ENCODE measurements at regions not wholly inside any gene's neighbourhood (a gene's known extent, or its start where the extent isn't known, plus 50 kb on each side); places are given as distances from the start of the nearest gene placed in this dataset.
A peak's percentile ranks its signal among the peaks of the same experiment; 100 is the strongest.
"Not testable (repeated sequence)": the region's sequence is repeated elsewhere in the genome, so short reads cannot be mapped to it uniquely, and the experiment has no call there.

DNA sequence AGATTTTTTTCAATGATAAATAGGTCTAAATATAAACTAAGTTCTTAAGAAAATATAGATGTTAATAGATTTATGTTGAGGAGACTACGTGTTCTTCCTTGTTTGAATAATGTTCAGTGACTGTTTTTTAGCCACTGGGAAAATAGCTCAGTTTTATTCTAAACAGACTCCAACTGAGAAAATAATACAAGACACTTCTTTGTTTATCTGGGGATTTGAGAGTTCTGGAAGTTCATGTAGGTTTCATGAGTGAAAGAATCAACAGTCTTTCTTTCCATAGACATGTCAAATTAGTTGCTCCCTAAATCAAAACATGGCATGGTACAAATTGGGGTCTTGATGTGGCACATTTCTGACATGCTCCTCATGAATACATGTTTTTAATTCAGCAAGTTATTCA is 177.7 kb downstream of the MREG start:
- DNase-seq (no peak), ATAC-seq (replicated peaks in 1 of 2) (no peak)
- Mint-ChIP-seq H3K27ac (no peak overlapping the region), H3K4me1 (ENCODE audit: low read depth) (peaks cover 13% of the 10 kb centered on the region), H3K9me3 (no peaks in the 10 kb centered on the region), H3K27me3 (ENCODE audit: low read depth) (peaks cover 7% of the 10 kb centered on the region), H3K4me3 (no peak overlapping the region), H3K36me3 (ENCODE audit: insufficient read depth in 2 of 2) (no peaks in the 10 kb centered on the region)

DNA sequence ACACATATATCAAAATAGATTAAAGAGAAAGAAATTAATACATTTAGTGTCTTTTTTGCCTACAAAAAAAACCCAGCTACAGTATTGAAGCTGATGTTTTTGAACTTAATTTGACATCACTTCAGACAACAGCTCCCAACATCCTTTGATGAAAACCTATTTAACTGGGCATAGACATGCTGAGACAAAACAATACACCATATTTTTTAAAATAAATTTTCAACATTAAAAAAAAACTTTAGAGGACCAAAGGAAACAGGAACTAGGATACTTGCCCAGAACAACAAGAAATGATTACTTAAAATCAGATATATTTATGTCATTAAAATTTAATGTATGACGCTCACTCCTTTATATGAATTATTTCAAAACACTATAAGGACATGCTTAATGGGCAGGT is 178.1 kb downstream of the MREG start:
- H3K27ac Mint-ChIP-seq: no peak overlapping the region
- no peaks in the 10 kb centered on the region for H3K36me3 Mint-ChIP-seq (ENCODE audit: insufficient read depth in 2 of 2)
- peaks cover 7% of the 10 kb centered on the region for H3K27me3 Mint-ChIP-seq (ENCODE audit: low read depth)
- no peaks in the 10 kb centered on the region for H3K9me3 Mint-ChIP-seq
- DNase-seq (no peak), ATAC-seq (replicated peaks in 1 of 2) (no peak)
- no peak overlapping the region for H3K4me3 Mint-ChIP-seq
- H3K4me1 Mint-ChIP-seq (ENCODE audit: low read depth): peaks cover 14% of the 10 kb centered on the region

DNA sequence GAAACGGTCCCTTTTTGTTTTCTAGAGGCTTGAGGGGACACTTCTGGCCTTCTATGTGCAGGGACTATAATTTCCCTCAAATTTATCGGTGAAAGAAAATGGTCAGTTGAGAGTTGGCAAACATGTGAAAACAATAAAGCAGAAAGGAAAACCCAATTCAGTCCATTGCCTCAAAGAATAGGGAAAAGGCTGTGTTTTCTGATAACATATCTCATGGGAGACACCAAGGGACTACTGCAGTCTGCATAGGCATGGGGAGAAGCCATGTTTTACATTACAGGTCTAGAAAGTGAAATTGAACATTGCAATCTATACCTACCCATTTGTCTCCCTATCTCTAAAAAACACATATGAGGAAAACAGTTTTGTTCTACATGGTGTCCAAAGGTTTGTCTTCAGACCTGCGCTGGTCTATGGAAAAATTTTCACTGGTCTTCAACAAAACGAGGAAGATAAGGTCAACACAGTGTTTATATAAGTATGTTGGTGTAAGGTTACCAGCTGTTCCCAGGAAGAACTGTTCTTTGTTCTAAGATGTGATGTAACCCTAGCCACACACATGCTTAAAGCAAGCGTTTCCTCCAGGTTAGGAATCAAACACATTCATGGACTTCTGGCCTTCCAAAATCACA is 179.7 kb downstream of the MREG start:
- peaks cover 7% of the 10 kb centered on the region for H3K27me3 Mint-ChIP-seq (ENCODE audit: low read depth)
- H3K9me3 Mint-ChIP-seq: no peaks in the 10 kb centered on the region
- peaks cover 22% of the 10 kb centered on the region for H3K4me1 Mint-ChIP-seq (ENCODE audit: low read depth)
- DNase-seq (no peak), ATAC-seq (replicated peaks in 1 of 2) (no peak)
- no peak overlapping the region for H3K4me3 Mint-ChIP-seq
- H3K27ac Mint-ChIP-seq: no peak overlapping the region
- H3K36me3 Mint-ChIP-seq (ENCODE audit: insufficient read depth in 2 of 2): no peaks in the 10 kb centered on the region

DNA sequence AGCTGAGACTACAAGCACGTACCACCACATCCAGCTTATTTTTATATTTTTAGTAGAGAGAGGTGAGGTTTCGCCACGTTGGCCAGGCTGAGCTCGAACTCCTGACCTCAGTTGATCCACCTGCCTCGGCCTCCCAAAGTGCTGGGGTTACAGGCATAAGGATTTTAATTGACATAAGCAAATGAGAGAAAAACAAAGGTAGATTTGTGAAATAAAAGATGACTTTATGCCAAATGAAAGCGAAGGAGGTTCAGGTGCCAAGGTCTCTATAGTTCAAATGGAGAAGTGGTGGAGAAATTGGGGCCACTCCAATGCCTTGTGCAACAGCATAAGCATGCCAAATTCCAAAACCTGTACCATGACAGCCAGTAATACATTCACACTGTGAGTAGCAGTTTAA is 180.6 kb downstream of the MREG start:
- H3K27me3 Mint-ChIP-seq (ENCODE audit: low read depth): peaks cover under 1% of the 10 kb centered on the region
- no peak overlapping the region for H3K27ac Mint-ChIP-seq
- H3K36me3 Mint-ChIP-seq (ENCODE audit: insufficient read depth in 2 of 2): no peaks in the 10 kb centered on the region
- no peak for DNase-seq
- no peak for ATAC-seq (replicated peaks in 1 of 2)
- H3K4me3 Mint-ChIP-seq: no peak overlapping the region
- peaks cover 26% of the 10 kb centered on the region for H3K4me1 Mint-ChIP-seq (ENCODE audit: low read depth)
- H3K9me3 Mint-ChIP-seq: no peaks in the 10 kb centered on the region

DNA sequence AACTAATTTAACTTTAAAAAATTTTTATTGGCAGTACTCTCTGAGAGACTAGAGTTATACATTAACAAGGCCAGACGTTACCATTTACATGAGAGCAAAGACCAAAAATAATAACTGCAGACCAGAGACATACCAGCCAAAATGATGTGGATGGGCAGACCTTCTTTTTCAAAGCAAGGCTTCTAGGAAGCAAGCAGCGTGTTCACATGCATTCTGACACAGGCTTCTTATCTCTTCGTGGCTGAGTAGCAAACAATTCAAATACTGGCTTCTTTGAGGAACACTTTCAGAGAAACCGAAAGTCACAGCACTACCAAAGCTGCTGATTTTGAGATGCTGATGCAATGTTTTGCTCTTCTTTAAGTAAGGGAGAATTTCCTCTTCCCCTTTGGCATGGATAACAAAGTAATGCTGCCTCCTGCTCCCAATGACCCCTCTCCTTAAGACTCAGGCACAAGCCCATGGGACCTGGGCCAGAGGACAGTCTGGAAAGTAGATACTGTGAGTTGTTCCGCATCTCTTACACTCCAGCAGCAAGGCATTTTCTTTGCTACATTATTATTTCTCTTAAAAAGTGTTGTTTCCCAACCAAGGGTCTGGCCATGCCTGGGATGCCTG is 181.9 kb downstream of the MREG start:
- Mint-ChIP-seq H3K27ac (peak overlapping the region; percentile 47), H3K4me1 (ENCODE audit: low read depth) (peaks cover 26% of the 10 kb centered on the region), H3K27me3 (ENCODE audit: low read depth) (no peaks in the 10 kb centered on the region), H3K9me3 (no peaks in the 10 kb centered on the region), H3K36me3 (ENCODE audit: insufficient read depth in 2 of 2) (no peaks in the 10 kb centered on the region), H3K4me3 (peak overlapping the region; percentile 9 to 71)
- DNase-seq: no peak
- peak; percentile 55 to 72 for ATAC-seq (replicated peaks in 1 of 2)

DNA sequence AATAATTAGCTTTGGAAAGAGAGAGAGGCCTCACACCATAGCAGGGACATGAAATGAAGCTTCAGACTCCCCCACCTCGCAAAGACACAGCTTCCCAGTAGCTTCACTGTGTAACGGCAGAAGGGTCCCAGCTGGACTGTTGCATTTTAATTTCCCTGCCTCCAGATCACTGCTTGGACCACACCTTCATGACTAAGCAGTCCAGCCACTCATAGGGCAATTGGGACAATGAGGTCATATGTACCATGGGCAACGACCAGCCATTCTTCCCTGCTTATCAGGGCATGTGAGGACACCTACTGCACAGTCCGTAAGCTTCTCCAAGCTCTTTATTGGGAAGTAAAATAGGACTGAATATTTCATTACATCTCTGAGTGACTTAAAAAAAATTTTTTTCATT is 183.0 kb downstream of the MREG start:
- ATAC-seq (replicated peaks in 1 of 2): no peak

DNA sequence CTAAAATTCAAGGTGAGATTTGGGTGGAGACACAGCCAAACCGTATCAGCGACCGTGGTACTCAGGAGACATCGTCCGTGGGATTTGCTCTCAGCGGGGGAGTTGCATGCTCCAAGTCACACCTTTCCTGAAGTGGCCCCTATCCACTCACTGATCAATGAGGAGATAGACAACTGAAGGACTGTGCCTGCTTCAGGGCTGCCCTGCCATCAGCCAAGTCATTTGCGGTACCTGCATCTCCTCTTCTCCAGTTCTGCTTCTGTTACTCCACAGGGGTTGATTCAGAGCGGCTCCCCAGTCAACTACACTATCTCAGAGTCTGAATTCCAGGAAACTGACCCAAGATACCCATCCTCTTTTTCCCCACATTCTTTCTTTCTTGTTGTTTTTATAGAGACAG is 184.1 kb downstream of the MREG start:
- Mint-ChIP-seq H3K4me3 (no peak overlapping the region), H3K27ac (no peak overlapping the region), H3K27me3 (ENCODE audit: low read depth) (no peaks in the 10 kb centered on the region), H3K36me3 (ENCODE audit: insufficient read depth in 2 of 2) (no peaks in the 10 kb centered on the region), H3K4me1 (ENCODE audit: low read depth) (peaks cover 26% of the 10 kb centered on the region), H3K9me3 (peaks cover 0 to under 1% of the 10 kb centered on the region in 2 donors)
- DNase-seq (no peak), ATAC-seq (replicated peaks in 1 of 2) (no peak)

More for the DNA sequence above, 183.0 kb downstream of the MREG start:
- no peaks in the 10 kb centered on the region for H3K9me3 Mint-ChIP-seq
- no peak for DNase-seq
- H3K36me3 Mint-ChIP-seq (ENCODE audit: insufficient read depth in 2 of 2): no peaks in the 10 kb centered on the region
- H3K4me3 Mint-ChIP-seq: no peak overlapping the region
- H3K27ac Mint-ChIP-seq: no peak overlapping the region
- peaks cover 26% of the 10 kb centered on the region for H3K4me1 Mint-ChIP-seq (ENCODE audit: low read depth)
- H3K27me3 Mint-ChIP-seq (ENCODE audit: low read depth): no peaks in the 10 kb centered on the region

DNA sequence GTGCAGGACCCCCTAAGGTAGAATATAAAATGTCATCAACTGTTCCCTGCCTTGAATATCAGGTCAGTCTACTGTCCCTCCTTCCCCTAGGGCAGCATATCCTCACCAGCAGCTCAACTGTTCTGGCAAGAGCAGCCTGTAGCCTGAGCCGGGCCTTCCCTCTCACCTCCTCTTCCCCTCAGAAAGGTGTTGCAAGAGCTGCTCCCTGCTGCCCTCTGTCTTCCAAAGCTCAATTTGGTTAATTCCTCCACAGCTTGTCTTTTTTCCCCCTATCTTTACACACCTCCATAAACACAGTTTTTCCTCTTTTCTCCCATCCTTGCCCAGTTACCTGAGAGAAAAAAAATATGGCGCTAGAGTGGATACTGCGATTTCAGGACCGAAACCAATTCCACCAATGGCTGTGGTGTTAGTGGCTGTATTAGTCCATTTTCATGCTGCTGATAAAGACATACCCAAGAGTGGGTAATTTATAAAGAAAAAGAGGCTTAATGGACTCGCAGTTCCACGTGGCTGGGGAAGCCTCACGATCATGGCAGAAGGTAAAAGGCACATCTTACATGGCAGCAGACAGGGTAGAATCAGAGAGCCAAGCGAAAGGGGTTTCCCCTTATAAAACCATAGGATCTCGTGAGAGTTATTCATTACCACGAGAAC is 184.7 kb downstream of the MREG start:
- DNase-seq (peak; percentile 38 to 40), ATAC-seq (replicated peaks in 1 of 2) (peak; percentile 62 to 77)
- Mint-ChIP-seq H3K9me3 (peaks cover 0 to 3% of the 10 kb centered on the region in 2 donors), H3K27ac (no peak overlapping the region), H3K36me3 (ENCODE audit: insufficient read depth in 2 of 2) (no peaks in the 10 kb centered on the region), H3K4me3 (no peak overlapping the region), H3K4me1 (ENCODE audit: low read depth) (peaks cover 26% of the 10 kb centered on the region), H3K27me3 (ENCODE audit: low read depth) (no peaks in the 10 kb centered on the region)

DNA sequence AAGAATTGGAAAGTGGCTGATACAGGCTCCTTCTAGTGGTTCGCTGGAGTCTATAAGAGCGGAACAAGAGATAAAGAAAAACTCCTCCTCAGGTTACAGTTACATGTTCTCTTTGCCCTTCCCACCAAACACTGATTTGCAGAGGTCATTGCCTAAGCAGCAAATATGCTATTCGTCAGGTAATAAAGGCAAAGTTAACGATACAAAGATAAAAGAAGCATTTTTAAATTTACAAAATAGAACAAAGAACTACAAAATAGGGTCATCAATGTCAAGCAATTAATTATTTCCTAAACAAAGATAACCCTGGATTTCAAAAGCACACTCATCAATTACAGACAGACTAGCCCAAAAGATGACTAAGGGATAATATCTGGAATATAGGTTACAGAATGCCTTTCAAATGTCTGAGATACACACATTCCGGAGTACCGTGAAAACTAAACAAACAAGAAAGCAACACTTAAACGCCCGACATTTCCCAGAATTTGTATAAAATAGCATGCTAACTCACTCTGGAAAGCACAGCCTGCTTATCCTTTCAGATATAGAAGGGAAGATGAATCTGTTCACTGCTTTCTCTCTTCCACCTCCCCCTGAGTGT is 186.4 kb downstream of the MREG start:
- peaks cover 2% of the 10 kb centered on the region for H3K27me3 Mint-ChIP-seq (ENCODE audit: low read depth)
- H3K4me1 Mint-ChIP-seq (ENCODE audit: low read depth): peaks cover 26% of the 10 kb centered on the region
- peaks cover 4% of the 10 kb centered on the region in 2 donors for H3K9me3 Mint-ChIP-seq
- H3K36me3 Mint-ChIP-seq (ENCODE audit: insufficient read depth in 2 of 2): no peaks in the 10 kb centered on the region
- DNase-seq (no peak), ATAC-seq (replicated peaks in 1 of 2) (no peak)
- H3K27ac Mint-ChIP-seq: no peak overlapping the region
- no peak overlapping the region for H3K4me3 Mint-ChIP-seq

DNA sequence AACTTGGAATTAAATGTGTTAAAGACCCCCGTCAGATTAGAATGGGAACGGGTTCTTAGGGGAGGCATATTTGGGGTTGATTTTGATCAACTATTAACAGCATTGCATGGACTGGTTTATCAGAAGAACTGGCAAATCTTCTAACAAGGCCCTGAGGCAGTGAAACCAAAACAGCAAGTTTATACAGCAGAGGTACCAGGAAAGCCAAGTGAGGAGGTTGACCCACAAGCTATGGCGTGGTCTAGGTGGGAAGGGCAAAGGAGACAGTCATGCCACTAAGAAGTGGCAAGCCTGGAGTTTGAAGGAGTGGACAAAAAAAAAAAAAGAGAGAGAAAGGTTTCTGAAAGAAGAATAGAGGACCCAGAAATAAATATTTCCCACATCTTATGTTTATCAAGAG is 187.0 kb downstream of the MREG start:
- H3K4me1 Mint-ChIP-seq (ENCODE audit: low read depth): peaks cover 21% of the 10 kb centered on the region
- H3K9me3 Mint-ChIP-seq: peaks cover 5 to 6% of the 10 kb centered on the region in 2 donors
- DNase-seq (no peak), ATAC-seq (replicated peaks in 1 of 2) (no peak)
- no peak overlapping the region for H3K4me3 Mint-ChIP-seq
- no peak overlapping the region for H3K27ac Mint-ChIP-seq
- H3K36me3 Mint-ChIP-seq (ENCODE audit: insufficient read depth in 2 of 2): no peaks in the 10 kb centered on the region
- H3K27me3 Mint-ChIP-seq (ENCODE audit: low read depth): peaks cover 8% of the 10 kb centered on the region

DNA sequence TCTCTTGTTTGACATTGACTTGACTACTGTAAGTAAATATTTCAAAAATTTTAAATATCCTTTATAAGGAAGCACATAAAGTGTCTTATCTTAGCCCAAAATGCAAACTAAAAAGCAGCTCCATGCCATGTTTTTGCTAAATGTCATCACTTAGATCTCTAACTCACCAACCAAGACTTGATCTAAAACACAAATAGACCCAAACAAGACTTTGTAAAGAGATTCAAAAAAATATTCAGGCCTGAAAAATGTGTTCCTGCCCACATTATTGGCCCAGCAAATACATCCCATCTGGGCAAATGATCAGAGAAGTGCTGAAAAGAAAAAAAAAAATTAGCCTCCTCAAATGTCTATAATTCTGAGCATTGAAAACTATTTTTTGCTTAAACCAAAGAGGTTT is 187.6 kb downstream of the MREG start:
- H3K9me3 Mint-ChIP-seq: peaks cover 7 to 9% of the 10 kb centered on the region in 2 donors
- peaks cover 14% of the 10 kb centered on the region for H3K27me3 Mint-ChIP-seq (ENCODE audit: low read depth)
- peaks cover 14% of the 10 kb centered on the region for H3K4me1 Mint-ChIP-seq (ENCODE audit: low read depth)

DNA sequence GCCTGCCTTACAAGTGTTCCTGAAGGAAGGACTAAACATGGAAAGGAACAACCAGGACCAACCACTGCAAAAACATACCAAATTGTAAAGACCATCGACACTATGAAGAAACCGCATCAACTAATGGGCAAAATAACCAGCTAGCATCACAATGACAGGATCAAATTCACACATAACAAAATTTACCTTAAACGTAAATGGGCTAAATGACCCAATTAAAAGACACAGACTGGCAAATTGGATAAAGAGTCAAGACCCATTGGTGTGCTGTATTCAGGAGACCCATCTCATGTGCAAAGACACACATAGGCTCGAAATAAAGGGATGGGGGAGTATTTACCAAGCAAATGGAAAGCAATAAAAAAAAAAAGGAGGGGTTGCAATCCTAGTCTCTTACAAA is 192.1 kb downstream of the MREG start:
- not testable (repeated sequence) for H3K36me3 Mint-ChIP-seq (ENCODE audit: insufficient read depth in 2 of 2); DNase-seq; H3K4me3 Mint-ChIP-seq; ATAC-seq (replicated peaks in 1 of 2); H3K4me1 Mint-ChIP-seq (ENCODE audit: low read depth); H3K27ac Mint-ChIP-seq
- Mint-ChIP-seq H3K27me3 (ENCODE audit: low read depth) (peaks cover 29% of the 10 kb centered on the region), H3K9me3 (peaks cover 12% of the 10 kb centered on the region in 2 donors)

More for the DNA sequence above, 187.6 kb downstream of the MREG start:
- Mint-ChIP-seq H3K4me3 (no peak overlapping the region), H3K27ac (no peak overlapping the region), H3K36me3 (ENCODE audit: insufficient read depth in 2 of 2) (peaks cover 0 to 1% of the 10 kb centered on the region in 2 donors)
- DNase-seq (no peak), ATAC-seq (replicated peaks in 1 of 2) (no peak)

DNA sequence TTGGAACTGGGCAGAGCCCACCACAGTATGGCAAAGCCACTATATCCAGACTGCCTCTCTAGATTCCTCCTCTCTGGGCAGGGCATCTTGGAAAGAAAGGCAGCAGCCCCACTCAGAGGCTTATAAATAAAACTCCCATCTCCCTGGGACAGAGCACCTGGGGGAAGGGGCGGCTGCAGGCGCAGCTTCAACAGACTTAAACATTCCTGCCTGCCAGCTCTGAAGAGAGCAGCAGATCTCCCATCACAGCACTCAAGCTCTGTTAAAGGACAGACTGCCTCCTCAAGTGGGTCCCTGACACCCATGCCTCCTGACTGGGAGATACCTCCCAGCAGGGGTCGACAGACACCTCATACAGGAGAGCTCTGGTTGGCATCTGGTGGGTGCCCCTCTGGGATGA is 193.6 kb downstream of the MREG start:
- not testable (repeated sequence) for H3K36me3 Mint-ChIP-seq (ENCODE audit: insufficient read depth in 2 of 2); H3K27ac Mint-ChIP-seq; DNase-seq; H3K4me1 Mint-ChIP-seq (ENCODE audit: low read depth); ATAC-seq (replicated peaks in 1 of 2); H3K4me3 Mint-ChIP-seq
- H3K27me3 Mint-ChIP-seq (ENCODE audit: low read depth): peaks cover 29% of the 10 kb centered on the region
- peaks cover 12% of the 10 kb centered on the region in 2 donors for H3K9me3 Mint-ChIP-seq
